GM20000 (cell line): ENCODE measurements at regions not wholly inside any gene's neighbourhood (a gene's known extent, or its start where the extent isn't known, plus 50 kb on each side); places are given as distances from the start of the nearest gene placed in this dataset.

Source experiments
- DNase-seq: peaks from one replicate; pipeline ENCODE4 v3.0.0; 2012; ENCODE audit warnings: low spot score
- TF ChIP-seq, protein P1 (sequence below): IDR thresholded peaks from 2 replicates; pipeline ENCODE4 v1.5.1; 2012; ENCODE audit warnings: mild to moderate bottlenecking, control low read depth; ENCODE audit errors: extremely low read depth, missing control alignments

DNA sequence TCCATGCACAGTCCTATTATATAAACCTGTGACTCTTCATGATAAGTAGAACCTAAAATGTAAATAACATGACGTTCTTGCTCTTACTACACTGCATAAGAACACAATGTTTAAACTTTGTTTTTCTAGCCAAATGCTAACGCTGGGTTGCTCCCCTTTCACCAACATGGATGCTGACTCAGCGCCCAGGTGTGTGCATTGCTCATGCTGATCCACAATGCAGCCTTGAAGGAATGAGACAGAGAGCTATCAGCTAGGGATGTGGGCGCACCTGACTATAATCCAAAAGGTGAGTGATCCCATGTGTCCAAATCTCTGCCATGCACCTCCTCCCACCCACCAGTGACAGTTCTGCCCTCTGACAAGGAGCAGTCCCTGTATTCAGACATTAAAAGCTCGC, 235.0 kb downstream of the IRS1 start:
- TF ChIP-seq, protein P1, sequence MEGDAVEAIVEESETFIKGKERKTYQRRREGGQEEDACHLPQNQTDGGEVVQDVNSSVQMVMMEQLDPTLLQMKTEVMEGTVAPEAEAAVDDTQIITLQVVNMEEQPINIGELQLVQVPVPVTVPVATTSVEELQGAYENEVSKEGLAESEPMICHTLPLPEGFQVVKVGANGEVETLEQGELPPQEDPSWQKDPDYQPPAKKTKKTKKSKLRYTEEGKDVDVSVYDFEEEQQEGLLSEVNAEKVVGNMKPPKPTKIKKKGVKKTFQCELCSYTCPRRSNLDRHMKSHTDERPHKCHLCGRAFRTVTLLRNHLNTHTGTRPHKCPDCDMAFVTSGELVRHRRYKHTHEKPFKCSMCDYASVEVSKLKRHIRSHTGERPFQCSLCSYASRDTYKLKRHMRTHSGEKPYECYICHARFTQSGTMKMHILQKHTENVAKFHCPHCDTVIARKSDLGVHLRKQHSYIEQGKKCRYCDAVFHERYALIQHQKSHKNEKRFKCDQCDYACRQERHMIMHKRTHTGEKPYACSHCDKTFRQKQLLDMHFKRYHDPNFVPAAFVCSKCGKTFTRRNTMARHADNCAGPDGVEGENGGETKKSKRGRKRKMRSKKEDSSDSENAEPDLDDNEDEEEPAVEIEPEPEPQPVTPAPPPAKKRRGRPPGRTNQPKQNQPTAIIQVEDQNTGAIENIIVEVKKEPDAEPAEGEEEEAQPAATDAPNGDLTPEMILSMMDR = no peak
- no peak for DNase-seq

DNA sequence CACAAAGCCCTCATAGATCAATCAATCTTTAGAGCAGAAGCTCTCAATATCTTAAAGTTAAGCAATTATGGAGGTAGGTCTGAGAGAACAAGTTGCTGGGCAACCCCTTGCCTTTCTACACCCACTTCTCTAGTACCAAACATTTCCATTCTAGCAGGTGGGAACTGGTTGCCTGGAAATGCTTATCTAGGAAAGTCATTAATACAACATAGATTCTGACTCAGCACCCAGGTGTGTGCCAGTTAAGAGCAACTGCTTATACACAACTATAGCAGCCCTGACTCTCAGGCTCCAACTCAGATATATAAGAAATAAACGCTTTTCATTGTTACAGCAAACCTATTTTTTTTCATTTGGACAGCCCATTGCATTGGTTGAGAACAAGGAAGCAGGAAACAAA, 237.7 kb downstream of the IRS1 start:
- no peak for DNase-seq
- TF ChIP-seq, protein P1 = no peak

DNA sequence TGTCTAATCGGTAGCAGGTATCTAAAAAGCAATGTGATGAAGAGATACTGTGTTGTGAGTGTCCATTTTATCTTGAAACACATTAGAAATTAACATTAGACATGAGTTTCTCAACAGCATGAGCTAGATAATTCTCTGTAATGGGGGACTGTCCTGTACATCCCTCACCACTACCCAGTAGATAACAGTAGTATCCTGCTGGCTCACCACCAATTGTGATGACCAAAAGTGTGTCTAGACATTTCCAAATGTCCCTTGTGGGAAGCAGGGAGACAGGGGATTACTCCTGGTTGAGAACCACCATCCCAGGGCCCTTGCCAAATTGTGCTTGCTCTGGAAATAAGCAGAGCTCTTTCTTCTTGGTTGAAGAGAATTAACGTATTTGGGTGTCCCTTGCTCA, 239.3 kb downstream of the IRS1 start:
- DNase-seq = no peak
- TF ChIP-seq, protein P1 = no peak

DNA sequence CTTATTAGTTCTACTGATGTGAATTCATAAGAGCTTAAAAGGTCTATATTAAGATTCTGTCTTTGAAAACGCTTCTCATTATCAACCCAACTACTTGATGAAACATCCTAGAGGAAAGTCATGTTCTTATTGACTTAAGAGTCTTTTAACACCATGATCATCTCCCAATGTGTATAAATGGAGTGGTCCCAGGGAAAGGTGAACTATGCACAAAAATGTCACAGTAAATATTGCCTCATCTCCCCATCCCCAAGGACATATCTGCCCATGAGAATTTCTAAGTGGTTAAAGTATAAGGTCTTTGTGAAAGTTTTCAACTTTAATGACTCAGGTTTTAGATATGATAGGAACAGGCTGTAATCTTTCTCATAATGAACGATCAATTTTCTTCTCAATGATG, 240.1 kb downstream of the IRS1 start:
- DNase-seq = no peak
- TF ChIP-seq, protein P1 = no peak

DNA sequence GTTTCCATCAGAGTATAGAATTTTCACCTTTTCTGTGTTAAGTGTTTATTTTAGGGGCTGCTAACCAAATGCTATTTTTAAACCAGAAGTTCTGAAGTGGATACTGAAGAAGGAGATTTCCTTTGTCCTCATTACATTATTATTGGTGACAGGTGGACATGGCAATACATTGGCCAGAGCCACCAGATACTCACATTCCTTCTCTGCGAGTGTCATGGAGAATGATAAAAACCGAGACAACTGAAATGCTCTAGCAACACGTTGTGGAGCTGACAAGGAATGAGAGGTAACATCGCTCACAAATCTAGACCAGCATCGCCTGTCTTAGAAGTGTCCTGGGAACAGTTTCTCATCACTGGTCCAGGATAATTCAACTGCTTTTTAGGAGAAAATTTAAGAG, 241.2 kb downstream of the IRS1 start:
- TF ChIP-seq, protein P1 = no peak
- no peak for DNase-seq

DNA sequence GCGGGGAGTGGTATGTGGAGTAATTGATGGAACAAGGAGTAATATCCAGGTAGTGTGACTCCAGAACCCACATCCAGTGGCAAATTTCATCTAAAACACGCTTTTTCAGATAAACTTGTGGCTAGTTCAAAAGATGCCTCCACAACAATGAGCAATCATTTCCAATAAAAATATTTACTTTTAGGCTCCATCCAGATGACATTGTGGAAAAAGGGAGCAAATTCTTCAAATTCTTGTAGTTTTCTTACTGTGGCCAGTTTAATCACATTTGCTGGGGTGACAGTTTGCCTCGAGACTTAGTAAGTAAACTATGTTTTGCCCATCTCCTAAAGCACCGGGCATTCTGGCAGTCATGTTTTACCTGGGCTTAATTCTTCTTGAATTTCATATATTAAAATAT, 243.6 kb downstream of the IRS1 start:
- TF ChIP-seq, protein P1 = no peak
- no peak for DNase-seq

DNA sequence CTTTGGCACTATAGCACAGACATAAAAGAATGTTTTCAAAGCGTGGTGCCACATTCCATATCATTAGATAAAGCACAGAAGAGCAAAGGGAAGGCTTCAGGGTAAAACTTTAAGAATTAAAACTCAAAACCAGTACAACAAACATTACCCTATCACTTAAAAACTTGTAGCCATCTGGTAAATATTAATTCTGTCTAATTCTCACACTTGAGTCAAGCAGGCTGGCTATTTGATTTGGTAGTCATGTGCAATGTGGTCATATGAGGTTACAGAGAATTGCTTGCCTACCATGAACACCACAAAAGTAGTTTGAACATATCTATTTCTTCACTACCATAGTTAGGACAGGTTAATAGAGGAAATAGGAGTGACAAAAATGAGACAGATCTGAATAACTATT, 244.9 kb downstream of the IRS1 start:
- no peak for DNase-seq
- TF ChIP-seq, protein P1 = no peak
